ENCODE measurements at regions not wholly inside any gene's neighbourhood (a gene's known extent, or its start where the extent isn't known, plus 50 kb on each side); places are given as distances from the start of the nearest gene placed in this dataset.

DNA sequence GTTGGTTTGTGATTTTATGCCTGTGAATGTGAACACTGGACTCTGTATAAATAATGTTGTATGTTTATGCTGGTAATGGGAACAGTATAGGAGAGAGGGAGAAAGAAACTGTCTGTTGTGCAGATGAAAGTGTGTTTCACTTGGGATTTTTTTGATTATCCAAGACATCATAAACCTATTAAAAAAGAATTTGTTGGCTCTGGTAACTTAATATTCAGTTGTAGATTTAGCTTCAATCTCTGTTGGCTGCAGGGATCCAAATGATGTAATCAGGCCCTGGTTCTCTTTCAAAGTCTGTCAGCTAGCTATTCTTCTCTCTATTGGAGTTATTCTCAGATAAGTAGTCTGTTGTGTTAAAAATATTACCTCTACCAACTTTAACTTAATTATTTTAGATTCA lies 168.8 kb upstream of the RHOBTB1 start:
- no peak for DNase-seq
- Histone ChIP-seq H3K4me3 (ENCODE audit: low read length in 3 of 3) (no peak overlapping the region), H3K27ac (ENCODE audit: low read depth in 2 of 2, low read length in 2 of 2) (no peak overlapping the region), H3K4me1 (ENCODE audit: control insufficient read depth in 2 of 3, insufficient read depth in 2 of 3, low read depth in 1 of 3, low read length in 3 of 3) (no peaks in the 10 kb centered on the region), H3K36me3 (ENCODE audit: control insufficient read depth in 2 of 3, insufficient read depth in 3 of 3, low read length in 3 of 3) (no peaks in the 10 kb centered on the region), H3K9ac (ENCODE audit: low read length in 3 of 3) (no peak overlapping the region), H3K27me3 (ENCODE audit: control insufficient read depth, insufficient read depth, low read length) (no peaks in the 10 kb centered on the region), H3K9me3 (ENCODE audit: control insufficient read depth in 2 of 3, insufficient read depth in 1 of 3, low read length in 3 of 3) (no peaks in the 10 kb centered on the region)
- FAIRE-seq = no peak
- no peak for TF ChIP-seq CTCF (IDR thresholded peaks at IDR 0.05; ENCODE audit: borderline replicate concordance, extremely low read depth, insufficient read depth)
- intact Hi-C loops (cut with DNase I) = no loop called here

DNA sequence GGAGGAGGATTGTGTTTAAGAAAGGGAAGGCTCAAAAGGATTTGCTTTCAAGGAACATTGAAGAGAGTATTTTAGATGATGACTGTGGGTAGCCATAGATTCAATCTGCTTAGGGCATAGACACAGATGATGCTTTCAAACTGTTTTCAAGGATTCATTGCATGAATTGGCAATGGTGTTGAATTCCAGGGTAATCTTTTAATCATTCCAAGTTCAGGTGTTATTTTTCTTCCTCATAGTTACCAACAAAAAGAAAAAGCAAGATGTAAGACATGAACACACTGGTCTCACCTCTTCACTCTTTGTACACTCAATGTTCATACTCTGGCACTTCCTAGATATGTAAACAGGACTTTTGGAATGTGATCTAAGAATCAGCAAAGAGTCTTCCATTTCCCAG lies 167.0 kb upstream of the RHOBTB1 start:
- TF ChIP-seq CTCF (IDR thresholded peaks at IDR 0.05; ENCODE audit: borderline replicate concordance, extremely low read depth, insufficient read depth) = no peak
- no peak overlapping the region for H3K4me3 ChIP-seq (ENCODE audit: low read length in 3 of 3)
- intact Hi-C loops (cut with DNase I) = no loop called here
- no peak for DNase-seq
- H3K36me3 ChIP-seq (ENCODE audit: control insufficient read depth in 2 of 3, insufficient read depth in 3 of 3, low read length in 3 of 3) = no peaks in the 10 kb centered on the region
- H3K27me3 ChIP-seq (ENCODE audit: control insufficient read depth, insufficient read depth, low read length) = no peaks in the 10 kb centered on the region
- H3K9me3 ChIP-seq (ENCODE audit: control insufficient read depth in 2 of 3, insufficient read depth in 1 of 3, low read length in 3 of 3) = no peaks in the 10 kb centered on the region
- H3K4me1 ChIP-seq (ENCODE audit: control insufficient read depth in 2 of 3, insufficient read depth in 2 of 3, low read depth in 1 of 3, low read length in 3 of 3) = no peaks in the 10 kb centered on the region
- no peak overlapping the region for H3K9ac ChIP-seq (ENCODE audit: low read length in 3 of 3)
- H3K27ac ChIP-seq (ENCODE audit: low read depth in 2 of 2, low read length in 2 of 2) = no peak overlapping the region
- FAIRE-seq = no peak

DNA sequence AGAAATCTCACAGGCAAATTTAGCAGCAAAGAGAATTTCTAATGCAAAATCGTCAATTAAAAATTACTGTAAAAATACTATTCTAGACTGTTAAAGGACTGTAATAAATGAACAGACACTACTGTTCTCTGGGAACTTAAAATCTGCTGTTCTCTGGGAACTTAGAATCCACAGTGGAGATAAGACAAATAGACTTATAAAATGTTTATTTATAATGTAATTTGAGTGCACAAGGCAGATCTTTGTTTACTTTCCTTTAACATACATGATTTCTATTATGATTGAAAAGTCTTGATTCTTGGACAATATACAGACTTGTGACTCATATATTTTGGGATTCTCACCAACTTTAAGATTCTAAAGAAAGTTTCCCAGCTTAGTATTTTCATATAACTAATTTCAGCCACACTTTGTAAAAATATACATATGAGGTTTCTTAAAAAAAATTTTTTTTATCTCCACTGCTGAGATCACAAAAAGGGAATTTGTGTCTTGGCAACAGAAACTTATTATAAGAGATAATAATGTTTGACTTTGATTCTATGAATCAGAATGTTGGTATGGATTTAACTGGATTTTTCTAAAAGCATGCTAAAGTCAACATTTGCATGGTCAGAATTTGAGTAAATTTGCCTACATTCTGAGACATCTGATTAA lies 166.3 kb upstream of the RHOBTB1 start:
- DNase-seq (no peak), FAIRE-seq (no peak)
- no peak overlapping the region for H3K9ac ChIP-seq (ENCODE audit: low read length in 3 of 3)

More for the DNA sequence above, 166.3 kb upstream of the RHOBTB1 start:
- no peak for TF ChIP-seq CTCF (IDR thresholded peaks at IDR 0.05; ENCODE audit: borderline replicate concordance, extremely low read depth, insufficient read depth)
- Histone ChIP-seq H3K9me3 (ENCODE audit: control insufficient read depth in 2 of 3, insufficient read depth in 1 of 3, low read length in 3 of 3) (no peaks in the 10 kb centered on the region), H3K27ac (ENCODE audit: low read depth in 2 of 2, low read length in 2 of 2) (no peak overlapping the region), H3K27me3 (ENCODE audit: control insufficient read depth, insufficient read depth, low read length) (no peaks in the 10 kb centered on the region), H3K4me3 (ENCODE audit: low read length in 3 of 3) (no peak overlapping the region), H3K4me1 (ENCODE audit: control insufficient read depth in 2 of 3, insufficient read depth in 2 of 3, low read depth in 1 of 3, low read length in 3 of 3) (no peaks in the 10 kb centered on the region), H3K36me3 (ENCODE audit: control insufficient read depth in 2 of 3, insufficient read depth in 3 of 3, low read length in 3 of 3) (no peaks in the 10 kb centered on the region)
- intact Hi-C loops (cut with DNase I) = no loop called here

Measured in kidney (tissue), 13 donors.